ENCODE measurements at regions not wholly inside any gene's neighbourhood (a gene's known extent, or its start where the extent isn't known, plus 50 kb on each side); places are given as distances from the start of the nearest gene placed in this dataset.
"Not testable (repeated sequence)": the region's sequence is repeated elsewhere in the genome, so short reads cannot be mapped to it uniquely, and the experiment has no call there.

GRCh38 chr14:97073622-97074021, 276.4 kb downstream of the VRK1 start:
- no peak for DNase-seq (ENCODE audit: low read depth in 2 of 2)

GRCh38 chr14:97074456-97074855, 277.3 kb downstream of the VRK1 start:
- DNase-seq (ENCODE audit: low read depth in 2 of 2), result no peak

GRCh38 chr14:97074856-97075255, 277.7 kb downstream of the VRK1 start:
- no peak for DNase-seq (ENCODE audit: low read depth in 2 of 2)

GRCh38 chr14:97077253-97077653, 280.1 kb downstream of the VRK1 start:
- DNase-seq (ENCODE audit: low read depth in 2 of 2), result no peak

- no peak for DNase-seq (ENCODE audit: low read depth in 2 of 2)
Measured at GRCh38 chr14:97077687-97078086, 280.5 kb downstream of the VRK1 start.

GRCh38 chr14:97080991-97081390, 283.8 kb downstream of the VRK1 start:
- DNase-seq (ENCODE audit: low read depth in 2 of 2), result no peak

GRCh38 chr14:97095269-97095668, 298.1 kb downstream of the VRK1 start:
- no peak for DNase-seq (ENCODE audit: low read depth in 2 of 2)

GRCh38 chr14:97097296-97097695, 300.1 kb downstream of the VRK1 start:
- DNase-seq (ENCODE audit: low read depth in 2 of 2), result no peak

GRCh38 chr14:97100306-97100705, 303.1 kb downstream of the VRK1 start:
- no peak for DNase-seq (ENCODE audit: low read depth in 2 of 2)

GRCh38 chr14:97101561-97101960, 304.4 kb downstream of the VRK1 start:
- no peak for DNase-seq (ENCODE audit: low read depth in 2 of 2)

GRCh38 chr14:97104029-97104428, 306.8 kb downstream of the VRK1 start:
- DNase-seq (ENCODE audit: low read depth in 2 of 2), result no peak

- no peak for DNase-seq (ENCODE audit: low read depth in 2 of 2)
Measured at GRCh38 chr14:97106166-97106565, 309.0 kb downstream of the VRK1 start.

GRCh38 chr14:97106609-97107008, 309.4 kb downstream of the VRK1 start:
- DNase-seq (ENCODE audit: low read depth in 2 of 2), result no peak

GRCh38 chr14:97107080-97107479, 309.9 kb downstream of the VRK1 start:
- no peak for DNase-seq (ENCODE audit: low read depth in 2 of 2)

- DNase-seq (ENCODE audit: low read depth in 2 of 2), result no peak
Measured at GRCh38 chr14:97107760-97108159, 310.6 kb downstream of the VRK1 start.

GRCh38 chr14:97109234-97109633, 312.1 kb downstream of the VRK1 start:
- DNase-seq (ENCODE audit: low read depth in 2 of 2), result no peak

GRCh38 chr14:97113339-97113738, 316.2 kb downstream of the VRK1 start:
- no peak for DNase-seq (ENCODE audit: low read depth in 2 of 2)

GRCh38 chr14:97116546-97116945, 319.4 kb downstream of the VRK1 start:
- DNase-seq (ENCODE audit: low read depth in 2 of 2), result no peak

GRCh38 chr14:97117693-97118092, 320.5 kb downstream of the VRK1 start:
- no peak for DNase-seq (ENCODE audit: low read depth in 2 of 2)

GRCh38 chr14:97120204-97120603, 323.0 kb downstream of the VRK1 start:
- DNase-seq (ENCODE audit: low read depth in 2 of 2), result no peak

GRCh38 chr14:97120611-97121031, 323.4 kb downstream of the VRK1 start:
- DNase-seq (ENCODE audit: low read depth in 2 of 2), result peak in 1 of 2 donors; percentile 8

GRCh38 chr14:97129639-97130038, 332.5 kb downstream of the VRK1 start:
- no peak for DNase-seq (ENCODE audit: low read depth in 2 of 2)

GRCh38 chr14:97135847-97136246, 338.7 kb downstream of the VRK1 start:
- not testable (repeated sequence) for DNase-seq (ENCODE audit: low read depth in 2 of 2)

- no peak for DNase-seq (ENCODE audit: low read depth in 2 of 2)
Measured at GRCh38 chr14:97137705-97138104, 340.5 kb downstream of the VRK1 start.

GRCh38 chr14:97138801-97139200, 341.6 kb downstream of the VRK1 start:
- no peak for DNase-seq (ENCODE audit: low read depth in 2 of 2)

Measured in stimulated activated CD8-positive, alpha-beta memory T cell treated with anti-CD3 and anti-CD28 coated beads, Interleukin-2, amount 100 ng/mL, for 1 hour (primary cell).